Caco-2 (cell line): ENCODE measurements at regions not wholly inside any gene's neighbourhood (a gene's known extent, or its start where the extent isn't known, plus 50 kb on each side); places are given as distances from the start of the nearest gene placed in this dataset.
A peak's percentile ranks its signal among the peaks of the same experiment; 100 is the strongest.
"Not testable (repeated sequence)": the region's sequence is repeated elsewhere in the genome, so short reads cannot be mapped to it uniquely, and the experiment has no call there.

Experiments used
- BruUV-seq: library from RNA; stranded (reverse); fragments of 400-500 nt; replicated peaks from 2 replicates; lab custom pipeline; 2021; lab: Mats Ljungman, UMichigan
- CTCF ChIA-PET: fragments of 300-600 bp; sonication (Branson Sonifier 250); formaldehyde crosslinking; loops from one replicate; lab custom pipeline; 2022; ENCODE audit warnings: antibody characterized with exemption; lab: Charles Lee
- POLR2A ChIA-PET: fragments of 300-600 bp; sonication (Branson Sonifier 250); formaldehyde crosslinking; loops from one replicate; lab custom pipeline; 2022; ENCODE audit warnings: antibody characterized with exemption; lab: Charles Lee
- DNase-seq, 2 experiments: peaks; one replicate each; pipeline versions ENCODE4 v3.0.0 to v3.0.0-alpha.2; 2020 to 2022
- H3K27me3 ChIP-seq: replicated peaks from 2 replicates; pipeline ENCODE4 v1.6.0; 2011; ENCODE audit warnings: low read length; ENCODE audit not compliant: control insufficient read depth, insufficient read depth
- H3K36me3 ChIP-seq: 2 replicates; pipeline ENCODE4 v1.5.1; 2011; ENCODE audit warnings: low read length; ENCODE audit not compliant: control insufficient read depth, insufficient read depth
- H3K4me1 ChIP-seq: fragments of 250-450 bp; sonication (Bioruptor Pico); 2 replicates; pipeline ENCODE4 v1.5.1; 2020; ENCODE audit warnings: mild to moderate bottlenecking
- H3K4me3 ChIP-seq: 2 replicates; pipeline ENCODE4 v1.5.1; 2011; ENCODE audit warnings: low read depth, mild to moderate bottlenecking, control low read depth, low read length
- H3K9me3 ChIP-seq: fragments of 250-450 bp; sonication (Bioruptor Pico); 2 replicates; pipeline ENCODE4 v1.5.1; 2020; ENCODE audit warnings: mild to moderate bottlenecking, moderate library complexity
- H3K27ac Mint-ChIP-seq: one replicate; pipeline ENCODE4 v1.8.0; 2022; ENCODE audit warnings: mixed read lengths; ENCODE audit not compliant: unreplicated experiment
- H3K27me3 Mint-ChIP-seq: one replicate; pipeline ENCODE4 v1.8.0; 2022; ENCODE audit warnings: mixed read lengths; ENCODE audit not compliant: insufficient read depth, unreplicated experiment
- H3K36me3 Mint-ChIP-seq: one replicate; pipeline ENCODE4 v1.8.0; 2022; ENCODE audit warnings: mild to moderate bottlenecking, mixed read lengths; ENCODE audit not compliant: insufficient read depth, unreplicated experiment
- H3K4me1 Mint-ChIP-seq: one replicate; pipeline ENCODE4 v1.8.0; 2022; ENCODE audit warnings: low read depth, mixed read lengths; ENCODE audit not compliant: unreplicated experiment
- H3K4me3 Mint-ChIP-seq: one replicate; pipeline ENCODE4 v1.8.0; 2022; ENCODE audit warnings: mild to moderate bottlenecking, moderate library complexity, mixed read lengths; ENCODE audit not compliant: unreplicated experiment
- H3K9me3 Mint-ChIP-seq: one replicate; pipeline ENCODE4 v1.8.0; 2022; ENCODE audit warnings: mixed read lengths; ENCODE audit not compliant: unreplicated experiment
- intact Hi-C: fragments of 100-400 bp; cut with micrococcal nuclease; formaldehyde crosslinking; loops from one replicate; pipeline ENCODE4 v1.10.0; 2022; ENCODE audit not compliant: unreplicated experiment

DNA sequence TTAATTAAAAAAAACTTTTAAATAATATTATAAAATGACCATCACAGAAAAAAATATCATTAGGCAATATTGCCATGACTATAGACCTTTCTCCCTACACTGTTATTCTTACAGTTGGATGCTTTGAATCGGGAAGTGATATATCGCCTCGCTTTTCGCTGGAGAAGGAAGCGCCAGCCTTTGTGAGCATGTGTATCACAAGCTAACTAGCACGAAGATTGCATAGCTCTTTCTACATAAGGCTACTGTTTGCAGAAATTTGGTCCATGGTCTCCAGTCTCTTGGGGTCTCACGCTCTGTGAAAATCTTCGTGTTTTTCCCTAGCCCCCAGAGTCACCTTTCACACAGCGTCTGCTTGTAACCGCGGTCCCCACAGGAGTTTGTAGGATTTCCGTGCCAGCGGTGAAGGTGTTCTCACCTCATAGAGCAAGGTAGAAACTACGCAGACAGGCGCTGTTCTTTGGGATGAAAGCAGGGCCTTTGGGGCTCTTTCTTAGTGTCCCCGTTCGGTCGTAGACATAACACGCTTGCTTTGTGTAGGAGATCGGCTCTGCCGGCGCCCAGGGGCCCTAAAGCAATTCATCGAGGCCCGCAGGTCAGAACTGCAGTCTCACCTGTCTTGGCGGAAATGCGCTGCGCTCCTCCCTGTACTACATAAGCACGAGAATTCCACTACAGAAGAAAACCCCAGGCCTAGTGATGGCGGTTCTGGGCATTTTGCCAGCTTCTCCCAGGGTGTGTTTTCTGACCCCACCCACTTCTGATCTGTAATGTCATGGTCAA is 214.5 kb upstream of the NOTCH2NLA start:
- BruUV-seq, H3K9me3 ChIP-seq, H3K9me3 Mint-ChIP-seq, H3K27me3 Mint-ChIP-seq, H3K27ac Mint-ChIP-seq, H3K4me3 ChIP-seq, CTCF ChIA-PET, DNase-seq, H3K4me1 Mint-ChIP-seq, H3K4me1 ChIP-seq, H3K36me3 Mint-ChIP-seq, POLR2A ChIA-PET, H3K4me3 Mint-ChIP-seq, H3K27me3 ChIP-seq, intact Hi-C loops, H3K36me3 ChIP-seq: not testable (repeated sequence)

DNA sequence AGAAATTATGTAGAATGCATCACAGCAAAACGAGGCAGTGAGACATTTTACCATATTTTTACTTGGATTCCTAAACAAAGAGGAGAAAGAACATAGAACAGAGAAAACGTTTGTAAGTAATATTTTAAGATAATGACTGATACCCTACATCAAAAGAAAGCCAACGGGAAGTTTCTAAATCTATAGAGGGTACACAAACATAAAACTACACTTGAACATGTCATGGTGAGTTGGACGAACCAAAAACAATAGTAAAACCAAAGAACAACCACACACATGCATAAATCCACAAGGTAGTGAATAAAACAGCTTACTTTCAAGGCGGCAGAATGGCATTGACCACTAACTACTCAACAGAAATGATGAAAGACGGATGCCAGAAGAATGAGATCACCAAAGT is 209.7 kb upstream of the NOTCH2NLA start:
- POLR2A ChIA-PET, H3K36me3 ChIP-seq, H3K4me1 ChIP-seq, H3K4me3 Mint-ChIP-seq, H3K27me3 ChIP-seq, CTCF ChIA-PET, BruUV-seq, DNase-seq, H3K9me3 Mint-ChIP-seq, H3K27ac Mint-ChIP-seq, H3K27me3 Mint-ChIP-seq, H3K4me3 ChIP-seq, H3K9me3 ChIP-seq, intact Hi-C loops, H3K36me3 Mint-ChIP-seq, H3K4me1 Mint-ChIP-seq: not testable (repeated sequence)

DNA sequence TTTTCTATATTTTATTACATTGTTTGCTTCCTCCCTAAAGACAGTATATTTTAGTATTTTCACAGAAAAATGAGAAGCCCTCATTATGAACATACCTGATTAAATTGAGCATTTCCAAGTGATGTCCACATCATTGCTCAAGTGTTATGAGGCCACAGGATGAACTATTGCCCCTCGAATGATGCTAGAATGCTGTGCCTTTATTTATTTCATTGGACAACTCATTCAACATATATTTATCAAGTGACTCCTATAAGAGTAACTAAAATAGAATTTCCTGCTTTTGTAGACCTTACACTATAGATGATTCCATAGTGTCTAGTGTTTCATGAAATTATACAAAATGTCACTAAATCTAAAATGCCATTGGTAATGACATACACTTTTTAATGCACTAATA is 187.8 kb upstream of the NOTCH2NLA start:
- H3K9me3 Mint-ChIP-seq, POLR2A ChIA-PET: not testable (repeated sequence)

DNA sequence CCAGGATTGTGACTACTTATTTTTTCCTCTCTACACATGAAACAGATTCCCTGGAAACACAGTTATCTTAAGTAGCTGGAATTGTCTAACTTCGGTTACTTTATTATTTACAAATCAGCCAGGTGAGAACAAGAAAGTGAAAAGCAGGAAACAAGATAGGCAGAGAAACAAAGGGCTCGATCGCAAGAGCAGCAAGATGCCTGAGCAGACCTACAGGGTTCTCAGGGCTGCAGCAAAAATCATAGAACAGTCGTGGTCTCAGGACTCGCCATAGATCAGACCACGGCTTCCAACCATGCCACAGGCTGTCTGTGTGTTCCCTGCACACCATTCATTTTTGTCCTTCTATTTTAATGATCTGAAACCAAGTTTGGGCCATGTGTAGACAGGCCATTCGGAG is 186.2 kb upstream of the NOTCH2NLA start:
- H3K27me3 Mint-ChIP-seq, POLR2A ChIA-PET, H3K27ac Mint-ChIP-seq, H3K36me3 Mint-ChIP-seq, H3K4me3 Mint-ChIP-seq, intact Hi-C loops, H3K4me1 Mint-ChIP-seq, CTCF ChIA-PET, H3K9me3 Mint-ChIP-seq, H3K4me3 ChIP-seq, H3K9me3 ChIP-seq, H3K4me1 ChIP-seq, DNase-seq, BruUV-seq, H3K36me3 ChIP-seq, H3K27me3 ChIP-seq: not testable (repeated sequence)

More for the DNA sequence above, 187.8 kb upstream of the NOTCH2NLA start:
- H3K4me3 ChIP-seq, CTCF ChIA-PET, H3K36me3 Mint-ChIP-seq, H3K4me1 Mint-ChIP-seq, H3K36me3 ChIP-seq, H3K27me3 Mint-ChIP-seq, BruUV-seq, DNase-seq, H3K9me3 ChIP-seq, H3K27ac Mint-ChIP-seq, H3K27me3 ChIP-seq, H3K4me1 ChIP-seq, intact Hi-C loops, H3K4me3 Mint-ChIP-seq: not testable (repeated sequence)

DNA sequence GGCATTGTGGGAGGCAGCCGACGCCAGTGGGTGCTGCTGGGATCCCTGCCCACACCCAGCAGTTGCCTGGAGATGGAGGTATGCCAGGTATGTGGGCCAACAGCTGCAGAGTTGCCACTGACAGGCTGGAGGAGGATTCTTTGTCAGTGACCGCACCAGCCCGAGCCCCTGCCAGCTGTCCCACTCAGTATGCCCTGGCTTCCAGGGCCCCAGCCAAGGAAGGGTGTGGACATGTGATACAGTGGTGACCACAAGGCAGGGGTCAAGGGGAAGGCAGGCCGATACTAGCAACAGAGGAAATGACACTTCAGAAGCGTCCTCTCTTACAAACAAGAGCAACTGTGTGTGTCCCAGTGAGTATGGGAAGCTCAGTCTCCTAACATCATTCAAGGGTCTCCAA is 185.1 kb upstream of the NOTCH2NLA start:
- BruUV-seq, result not testable (repeated sequence)

DNA sequence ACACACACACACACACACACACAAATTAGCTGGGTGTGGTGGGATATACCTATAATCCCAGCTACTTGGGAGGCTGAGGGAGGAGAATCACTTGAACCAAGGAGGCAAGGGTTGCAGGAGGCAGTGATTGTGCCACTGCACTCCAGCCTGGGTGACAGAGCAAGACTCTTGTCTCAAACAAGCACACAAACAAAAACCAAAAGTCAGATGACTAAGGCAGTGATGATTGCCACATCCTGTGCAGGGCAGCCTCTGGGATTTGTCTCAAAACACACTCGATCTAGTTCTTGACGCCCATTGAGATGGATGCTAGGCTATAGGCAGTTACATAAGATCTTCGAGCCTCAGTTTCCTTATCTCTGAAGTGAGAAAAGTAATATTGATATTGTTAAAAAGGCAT is 183.1 kb upstream of the NOTCH2NLA start:
- H3K27me3 Mint-ChIP-seq, H3K4me3 Mint-ChIP-seq, H3K4me1 Mint-ChIP-seq, H3K36me3 ChIP-seq, H3K9me3 Mint-ChIP-seq, H3K27ac Mint-ChIP-seq, BruUV-seq, H3K4me1 ChIP-seq, intact Hi-C loops, CTCF ChIA-PET, H3K9me3 ChIP-seq, H3K27me3 ChIP-seq, H3K4me3 ChIP-seq, POLR2A ChIA-PET, DNase-seq: not testable (repeated sequence)
- peaks cover 13% of the 10 kb centered on the region for H3K36me3 Mint-ChIP-seq

More for the DNA sequence above, 185.1 kb upstream of the NOTCH2NLA start:
- H3K4me3 Mint-ChIP-seq, H3K9me3 Mint-ChIP-seq, H3K27ac Mint-ChIP-seq, CTCF ChIA-PET, H3K27me3 Mint-ChIP-seq, H3K36me3 ChIP-seq, POLR2A ChIA-PET, intact Hi-C loops, H3K4me1 ChIP-seq, H3K27me3 ChIP-seq, H3K4me1 Mint-ChIP-seq, H3K4me3 ChIP-seq, H3K9me3 ChIP-seq: not testable (repeated sequence)
- peaks cover 13% of the 10 kb centered on the region for H3K36me3 Mint-ChIP-seq
- peak in 1 of 2 experiments; percentile 28 for DNase-seq

DNA sequence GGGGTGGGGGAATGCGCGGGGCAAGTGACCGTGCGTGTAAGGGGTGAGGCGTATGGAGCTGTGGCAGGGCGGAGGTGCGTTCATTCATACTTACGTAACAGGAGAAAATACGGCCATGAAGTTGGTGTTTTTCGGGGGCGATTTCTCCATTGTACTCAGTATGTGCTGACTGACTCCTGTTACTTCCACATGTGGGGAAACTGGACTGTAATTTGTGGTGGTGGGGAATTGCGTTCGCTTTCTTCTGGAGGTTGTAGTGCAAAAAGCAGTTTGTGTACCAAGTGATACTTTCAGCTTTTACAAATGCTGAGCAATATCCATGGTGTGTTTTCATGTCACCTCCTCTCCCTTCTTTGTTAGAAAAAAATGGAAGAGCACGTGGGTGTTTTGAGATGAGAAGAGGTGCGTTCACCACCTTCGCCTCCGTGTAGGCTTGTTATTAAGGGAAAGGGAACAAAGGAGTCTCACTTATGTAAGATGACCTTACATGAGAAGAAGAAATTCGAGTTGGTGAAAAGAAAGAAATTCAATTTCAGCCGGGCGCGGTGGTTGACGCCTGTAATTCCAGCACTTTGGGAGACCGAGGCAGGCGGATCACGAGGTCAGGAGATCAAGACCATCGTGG is 181.1 kb upstream of the NOTCH2NLA start:
- H3K4me3 ChIP-seq, H3K9me3 ChIP-seq, CTCF ChIA-PET, intact Hi-C loops, H3K4me1 Mint-ChIP-seq, H3K4me1 ChIP-seq, H3K36me3 ChIP-seq, H3K27me3 ChIP-seq, H3K27me3 Mint-ChIP-seq, H3K9me3 Mint-ChIP-seq: not testable (repeated sequence)
- peak overlapping the region; percentile 82 for H3K4me3 Mint-ChIP-seq
- H3K36me3 Mint-ChIP-seq, result peaks cover 13% of the 10 kb centered on the region
- POLR2A ChIA-PET, result interaction anchor here (1.0 to 1.1 kb wide), 2 partner anchors 23 to 33 kb away, joined by 3 to 4 read pairs; no protein-coding TSS in a partner anchor
- H3K27ac Mint-ChIP-seq, result peak overlapping the region; percentile 98
- peak; percentile 84 to 91 for DNase-seq
- TSS peak; percentile 100 for BruUV-seq
